GM19455 (cell line): ENCODE measurements at regions not wholly inside any gene's neighbourhood (a gene's known extent, or its start where the extent isn't known, plus 50 kb on each side); places are given as distances from the start of the nearest gene placed in this dataset.
A peak's percentile ranks its signal among the peaks of the same experiment; 100 is the strongest.
"Not testable (repeated sequence)": the region's sequence is repeated elsewhere in the genome, so short reads cannot be mapped to it uniquely, and the experiment has no call there.

ENCODE experiments used
- ATAC-seq: cut with Tn5 transposase; IDR thresholded peaks from one replicate; pipeline ENCODE4 v1.9.1; 2021; ENCODE audit not compliant: unreplicated experiment

- no peak for ATAC-seq
These were observed 105.4 kb upstream of the SLC7A11 start for GRCh38 chr4:138347561-138347960.

GRCh38 chr4:138344851-138345250 lies 102.7 kb upstream of the SLC7A11 start:
- ATAC-seq = no peak

- no peak for ATAC-seq
These were observed 101.9 kb upstream of the SLC7A11 start for GRCh38 chr4:138344054-138344453.

- ATAC-seq = peak; percentile 56
These were observed 99.7 kb upstream of the SLC7A11 start for GRCh38 chr4:138341739-138342415.

- no peak for ATAC-seq
These were observed 96.7 kb upstream of the SLC7A11 start for GRCh38 chr4:138338840-138339239.

- ATAC-seq = not testable (repeated sequence)
These were observed 96.1 kb upstream of the SLC7A11 start for GRCh38 chr4:138338222-138338621.

GRCh38 chr4:138334346-138335016 lies 92.3 kb upstream of the SLC7A11 start:
- ATAC-seq = no peak

GRCh38 chr4:138332415-138332814 lies 90.3 kb upstream of the SLC7A11 start:
- not testable (repeated sequence) for ATAC-seq

GRCh38 chr4:138330531-138330930 lies 88.4 kb upstream of the SLC7A11 start:
- ATAC-seq = no peak

GRCh38 chr4:138329506-138330070 lies 87.4 kb upstream of the SLC7A11 start:
- no peak for ATAC-seq

GRCh38 chr4:138327338-138327737 lies 85.2 kb upstream of the SLC7A11 start:
- ATAC-seq = no peak

GRCh38 chr4:138320831-138321230 lies 78.7 kb upstream of the SLC7A11 start:
- ATAC-seq = no peak

GRCh38 chr4:138320030-138320429 lies 77.9 kb upstream of the SLC7A11 start:
- no peak for ATAC-seq

GRCh38 chr4:138317175-138317748 lies 75.1 kb upstream of the SLC7A11 start:
- no peak for ATAC-seq

GRCh38 chr4:138312536-138312911 lies 70.4 kb upstream of the SLC7A11 start:
- no peak for ATAC-seq

GRCh38 chr4:138311771-138312535 lies 69.8 kb upstream of the SLC7A11 start:
- no peak for ATAC-seq

- no peak for ATAC-seq
These were observed 68.8 kb upstream of the SLC7A11 start for GRCh38 chr4:138310991-138311390.

GRCh38 chr4:138310498-138310897 lies 68.3 kb upstream of the SLC7A11 start:
- ATAC-seq = no peak

- ATAC-seq = no peak
These were observed 66.2 kb upstream of the SLC7A11 start for GRCh38 chr4:138308356-138308755.

GRCh38 chr4:138307319-138307718 lies 65.2 kb upstream of the SLC7A11 start:
- ATAC-seq = no peak

GRCh38 chr4:138305050-138305449 lies 62.9 kb upstream of the SLC7A11 start:
- ATAC-seq = no peak
